GM19043 (cell line): ENCODE measurements at regions not wholly inside any gene's neighbourhood (a gene's known extent, or its start where the extent isn't known, plus 50 kb on each side); places are given as distances from the start of the nearest gene placed in this dataset.

ENCODE experiments used
- ATAC-seq: cut with Tn5 transposase; IDR thresholded peaks from one replicate; pipeline ENCODE4 v1.9.1; 2021; ENCODE audit warnings: low read depth; ENCODE audit not compliant: unreplicated experiment

DNA sequence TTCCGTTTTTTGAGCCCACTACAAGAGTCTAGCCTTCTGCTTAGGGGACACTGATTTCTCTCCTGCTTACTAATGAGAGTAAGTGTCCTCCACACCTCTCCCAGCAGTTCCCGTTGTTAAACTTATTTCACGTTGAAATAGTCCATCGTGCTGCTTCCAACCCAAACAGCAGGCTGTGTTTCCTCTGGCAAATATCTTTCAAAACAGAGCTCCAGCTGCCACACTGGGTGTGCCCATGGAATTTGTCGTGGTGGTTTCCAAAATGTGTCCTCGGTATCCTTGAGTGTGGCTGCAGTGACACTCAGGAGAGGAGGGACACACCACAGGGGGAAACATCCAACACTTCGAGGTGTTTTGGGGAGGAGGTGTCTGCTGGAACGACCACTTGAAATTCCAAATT is 176.5 kb upstream of the RALGAPA2 start:
- no peak for ATAC-seq

- ATAC-seq = no peak
Measured at GRCh38 chr20:20888266-20888656, 175.8 kb upstream of the RALGAPA2 start.

DNA sequence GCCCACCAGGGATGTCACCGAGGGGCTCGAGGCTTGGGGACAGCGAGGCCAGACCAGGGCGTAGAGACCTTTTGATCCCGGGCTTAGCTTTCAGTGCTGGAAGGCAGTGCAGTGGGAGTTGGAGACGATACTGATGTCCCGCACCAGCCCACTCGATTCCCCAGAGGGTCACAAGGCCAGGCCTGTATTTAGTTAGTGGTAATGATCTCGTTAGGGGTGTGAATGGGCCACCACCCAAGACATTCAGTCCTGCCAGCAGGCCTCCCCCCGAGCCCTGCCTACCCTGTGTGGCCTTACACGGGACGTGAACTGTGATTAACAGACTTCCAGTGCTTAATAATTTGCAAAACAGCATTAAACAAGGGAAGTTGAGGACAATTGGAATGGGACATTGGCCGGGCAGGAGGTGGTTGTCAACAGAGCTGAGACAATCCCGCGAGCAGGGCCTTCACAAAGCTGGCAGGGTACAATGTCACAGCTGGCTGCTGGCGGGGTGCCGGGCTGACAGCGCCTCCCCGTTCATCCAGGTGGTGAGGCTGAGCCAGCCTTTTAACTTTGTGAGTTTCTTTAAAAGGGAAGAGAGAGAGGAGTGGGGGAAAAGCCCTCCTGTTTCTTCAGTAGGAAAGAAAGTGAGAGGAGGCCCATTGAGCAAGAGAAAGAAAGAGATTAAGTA is 175.3 kb upstream of the RALGAPA2 start:
- no peak for ATAC-seq

GRCh38 chr20:20881808-20882207 is 169.4 kb upstream of the RALGAPA2 start:
- no peak for ATAC-seq

DNA sequence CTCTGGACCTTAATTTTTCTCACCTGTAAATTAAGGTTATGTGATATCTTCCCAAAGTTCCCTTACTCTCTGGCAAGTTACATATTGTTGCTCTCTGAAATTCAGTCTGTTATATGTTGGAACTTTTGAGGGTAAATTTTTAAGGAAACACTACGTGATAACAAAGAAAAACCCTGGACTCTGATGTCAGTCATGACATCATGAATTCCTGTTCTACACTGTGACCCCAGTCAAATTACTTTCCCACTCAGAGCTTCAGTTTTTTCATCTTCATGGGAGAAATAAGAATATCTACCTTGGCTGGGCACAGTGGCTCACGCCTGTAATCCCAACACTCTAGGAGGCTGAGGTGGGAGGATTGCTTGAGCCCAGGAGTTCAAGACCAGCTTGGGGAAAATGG is 164.6 kb upstream of the RALGAPA2 start:
- ATAC-seq = no peak

GRCh38 chr20:20875716-20876115 is 163.3 kb upstream of the RALGAPA2 start:
- no peak for ATAC-seq

- ATAC-seq = no peak
Measured at GRCh38 chr20:20872428-20872827, 160.0 kb upstream of the RALGAPA2 start.

GRCh38 chr20:20869161-20869775 is 156.8 kb upstream of the RALGAPA2 start:
- ATAC-seq = no peak

GRCh38 chr20:20864351-20865096 is 152.1 kb upstream of the RALGAPA2 start:
- ATAC-seq = no peak

- ATAC-seq = no peak
Measured at GRCh38 chr20:20860078-20860806, 147.8 kb upstream of the RALGAPA2 start.

DNA sequence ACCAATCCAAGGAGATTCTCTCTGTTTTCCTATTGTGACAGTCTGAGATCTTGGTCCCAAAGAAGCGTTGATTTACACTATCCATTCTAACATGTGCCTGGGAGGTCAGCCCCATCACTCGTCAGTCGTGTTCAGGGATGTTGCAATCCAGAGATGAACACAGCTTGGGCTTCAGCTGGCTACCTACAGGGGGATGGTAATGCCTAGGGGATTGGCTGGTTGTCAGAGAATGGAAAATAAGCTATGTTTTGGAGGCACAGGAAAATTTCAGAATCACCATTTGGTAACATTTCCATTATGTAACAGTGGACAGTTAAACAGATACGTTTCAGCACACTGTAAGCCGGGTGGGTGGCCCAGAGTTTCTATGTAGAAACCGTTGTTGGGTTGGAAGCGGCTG is 147.1 kb upstream of the RALGAPA2 start:
- no peak for ATAC-seq

DNA sequence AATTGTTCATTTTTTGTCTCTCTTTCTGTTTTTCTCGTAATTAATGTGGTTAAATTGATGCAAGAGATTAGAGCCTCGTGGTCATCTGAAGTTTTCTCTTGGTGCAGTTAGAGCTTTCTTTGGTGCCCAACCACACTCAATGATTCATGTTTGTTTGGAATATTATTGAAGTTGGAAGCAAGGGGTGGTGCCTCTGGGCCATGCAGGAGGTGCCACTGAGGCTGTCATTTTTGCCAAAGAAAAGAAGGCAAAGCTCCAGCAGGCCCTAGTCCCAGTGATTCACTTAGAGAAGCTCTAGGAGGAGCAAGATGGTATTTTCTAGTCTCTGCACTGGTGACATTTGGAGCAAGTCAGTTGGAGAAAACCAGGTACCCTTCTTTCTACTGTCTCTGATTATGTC is 144.5 kb upstream of the RALGAPA2 start:
- ATAC-seq = no peak

GRCh38 chr20:20856306-20856705 is 143.9 kb upstream of the RALGAPA2 start:
- ATAC-seq = no peak

DNA sequence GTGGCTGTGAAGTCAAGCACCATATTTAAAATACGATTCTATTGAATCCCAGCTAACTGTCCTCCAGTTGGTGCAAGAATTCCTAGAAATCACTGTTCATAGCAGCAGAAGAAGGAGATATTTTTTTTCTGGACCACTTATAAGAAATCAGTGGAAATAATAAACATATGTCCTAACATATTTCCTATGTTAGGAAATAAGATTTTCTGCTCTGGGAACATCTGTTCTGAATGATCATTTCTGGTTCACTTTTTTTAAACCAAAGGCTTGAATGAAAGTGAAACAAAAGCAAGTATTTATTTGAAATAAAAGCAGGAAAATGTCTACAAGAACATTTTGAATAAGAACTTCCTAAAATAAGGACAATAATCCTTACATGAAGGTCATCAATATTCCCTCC is 138.9 kb upstream of the RALGAPA2 start:
- no peak for ATAC-seq

GRCh38 chr20:20850407-20850806 is 138.0 kb upstream of the RALGAPA2 start:
- ATAC-seq = no peak

- ATAC-seq = no peak
Measured at GRCh38 chr20:20849161-20849560, 136.7 kb upstream of the RALGAPA2 start.

GRCh38 chr20:20847814-20848213 is 135.4 kb upstream of the RALGAPA2 start:
- no peak for ATAC-seq

- ATAC-seq = no peak
Measured at GRCh38 chr20:20843982-20844381, 131.5 kb upstream of the RALGAPA2 start.

GRCh38 chr20:20839771-20840170 is 127.3 kb upstream of the RALGAPA2 start:
- no peak for ATAC-seq

- ATAC-seq = no peak
Measured at GRCh38 chr20:20837574-20838021, 125.2 kb upstream of the RALGAPA2 start.

DNA sequence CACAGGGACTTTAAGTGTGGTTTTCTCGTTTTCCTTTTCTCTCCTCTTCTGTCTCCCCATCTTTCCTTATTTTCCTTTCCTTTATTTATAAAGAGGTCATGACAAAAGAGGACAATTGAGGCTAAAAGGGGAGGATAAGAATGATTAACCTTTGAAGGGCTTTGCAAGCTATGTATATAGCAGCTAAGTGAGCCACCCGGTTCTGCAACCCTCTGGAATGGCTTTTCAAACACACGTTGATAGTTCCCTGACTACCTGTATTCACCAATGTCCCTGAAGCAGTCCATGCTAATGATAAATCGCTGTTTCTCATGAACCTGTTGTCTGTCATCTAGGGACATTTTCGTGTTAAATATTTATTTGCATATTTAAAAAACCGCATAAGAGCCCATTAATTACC is 124.4 kb upstream of the RALGAPA2 start:
- ATAC-seq = no peak
